ENCODE measurements at regions not wholly inside any gene's neighbourhood (a gene's known extent, or its start where the extent isn't known, plus 50 kb on each side); places are given as distances from the start of the nearest gene placed in this dataset.

DNA sequence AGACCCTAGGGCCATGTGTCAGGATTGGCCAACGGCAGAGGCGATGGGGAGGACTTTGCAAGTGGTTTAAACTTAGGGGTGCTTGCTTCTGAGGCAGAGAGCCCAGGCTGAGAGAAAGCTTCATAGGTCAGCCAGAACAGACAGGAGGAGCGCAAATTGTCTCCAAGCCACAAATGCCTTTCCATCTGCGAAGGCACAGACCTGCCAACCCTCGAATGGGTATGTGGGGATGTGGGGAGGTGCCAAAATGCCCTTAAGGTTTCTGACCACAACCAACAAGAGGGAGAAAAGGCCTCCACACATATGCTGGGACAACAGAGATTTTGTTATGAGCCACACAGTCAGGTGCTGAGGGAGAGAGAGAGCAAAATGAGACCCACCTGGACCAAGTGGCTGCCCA is 283.6 kb downstream of the CYP26B1 start (continued):
- TF ChIP-seq, protein P1, sequence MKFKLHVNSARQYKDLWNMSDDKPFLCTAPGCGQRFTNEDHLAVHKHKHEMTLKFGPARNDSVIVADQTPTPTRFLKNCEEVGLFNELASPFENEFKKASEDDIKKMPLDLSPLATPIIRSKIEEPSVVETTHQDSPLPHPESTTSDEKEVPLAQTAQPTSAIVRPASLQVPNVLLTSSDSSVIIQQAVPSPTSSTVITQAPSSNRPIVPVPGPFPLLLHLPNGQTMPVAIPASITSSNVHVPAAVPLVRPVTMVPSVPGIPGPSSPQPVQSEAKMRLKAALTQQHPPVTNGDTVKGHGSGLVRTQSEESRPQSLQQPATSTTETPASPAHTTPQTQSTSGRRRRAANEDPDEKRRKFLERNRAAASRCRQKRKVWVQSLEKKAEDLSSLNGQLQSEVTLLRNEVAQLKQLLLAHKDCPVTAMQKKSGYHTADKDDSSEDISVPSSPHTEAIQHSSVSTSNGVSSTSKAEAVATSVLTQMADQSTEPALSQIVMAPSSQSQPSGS (IDR thresholded peaks at IDR 0.05; ENCODE audit: low read length) = no peak
- no peak for TF ChIP-seq RXRA (IDR thresholded peaks at IDR 0.05; ENCODE audit: insufficient read depth, low read depth, low read length)
- TF ChIP-seq, protein P2, sequence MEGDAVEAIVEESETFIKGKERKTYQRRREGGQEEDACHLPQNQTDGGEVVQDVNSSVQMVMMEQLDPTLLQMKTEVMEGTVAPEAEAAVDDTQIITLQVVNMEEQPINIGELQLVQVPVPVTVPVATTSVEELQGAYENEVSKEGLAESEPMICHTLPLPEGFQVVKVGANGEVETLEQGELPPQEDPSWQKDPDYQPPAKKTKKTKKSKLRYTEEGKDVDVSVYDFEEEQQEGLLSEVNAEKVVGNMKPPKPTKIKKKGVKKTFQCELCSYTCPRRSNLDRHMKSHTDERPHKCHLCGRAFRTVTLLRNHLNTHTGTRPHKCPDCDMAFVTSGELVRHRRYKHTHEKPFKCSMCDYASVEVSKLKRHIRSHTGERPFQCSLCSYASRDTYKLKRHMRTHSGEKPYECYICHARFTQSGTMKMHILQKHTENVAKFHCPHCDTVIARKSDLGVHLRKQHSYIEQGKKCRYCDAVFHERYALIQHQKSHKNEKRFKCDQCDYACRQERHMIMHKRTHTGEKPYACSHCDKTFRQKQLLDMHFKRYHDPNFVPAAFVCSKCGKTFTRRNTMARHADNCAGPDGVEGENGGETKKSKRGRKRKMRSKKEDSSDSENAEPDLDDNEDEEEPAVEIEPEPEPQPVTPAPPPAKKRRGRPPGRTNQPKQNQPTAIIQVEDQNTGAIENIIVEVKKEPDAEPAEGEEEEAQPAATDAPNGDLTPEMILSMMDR (IDR thresholded peaks at IDR 0.05; ENCODE audit: control extremely low read depth in 1 of 3, insufficient read depth in 1 of 3, low read depth in 1 of 3, low read length in 3 of 3) = no peak
- no peak for TF ChIP-seq TEAD4 (IDR thresholded peaks at IDR 0.05; ENCODE audit: low read depth, low read length)
- TF ChIP-seq YY1 (IDR thresholded peaks at IDR 0.05; ENCODE audit: low read depth, low read length) = no peak
- no peak for TF ChIP-seq POLR2AphosphoS5 (IDR thresholded peaks at IDR 0.05; ENCODE audit: low read depth, low read length)
